GM18868 (cell line): ENCODE measurements at regions not wholly inside any gene's neighbourhood (a gene's known extent, or its start where the extent isn't known, plus 50 kb on each side); places are given as distances from the start of the nearest gene placed in this dataset.

Experiments used
- ATAC-seq: cut with Tn5 transposase; IDR thresholded peaks from one replicate; pipeline ENCODE4 v1.9.1; 2021; ENCODE audit warnings: mild to moderate bottlenecking, moderate library complexity; ENCODE audit not compliant: unreplicated experiment

DNA sequence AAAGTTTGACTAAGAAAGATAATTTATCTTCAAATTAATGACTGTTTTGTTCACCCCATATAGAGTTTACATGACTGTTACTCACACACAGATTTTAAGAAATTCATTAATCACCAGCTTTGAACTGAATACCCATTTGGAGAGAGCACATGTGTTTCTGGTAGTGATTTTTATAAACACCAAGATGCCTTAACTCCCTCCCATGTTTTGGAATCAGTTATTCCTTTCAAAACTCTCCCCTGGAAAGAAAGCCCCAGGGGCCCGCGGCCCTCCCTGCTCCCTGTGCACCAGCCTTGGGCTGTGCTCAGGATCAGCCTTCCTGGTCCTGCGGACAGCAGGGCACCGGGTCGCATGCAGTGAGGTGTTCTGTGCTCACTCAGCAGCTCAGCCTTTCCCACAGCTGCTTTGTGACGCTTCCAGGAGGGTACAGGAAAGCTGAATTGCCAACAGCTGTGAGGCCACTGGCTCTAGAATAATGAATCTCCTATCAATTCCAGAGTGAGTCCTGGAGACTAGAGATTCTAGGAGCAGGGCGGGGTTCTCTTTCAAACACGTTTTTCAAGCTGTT, 483.2 kb downstream of the EFNB2 start:
- no peak for ATAC-seq

DNA sequence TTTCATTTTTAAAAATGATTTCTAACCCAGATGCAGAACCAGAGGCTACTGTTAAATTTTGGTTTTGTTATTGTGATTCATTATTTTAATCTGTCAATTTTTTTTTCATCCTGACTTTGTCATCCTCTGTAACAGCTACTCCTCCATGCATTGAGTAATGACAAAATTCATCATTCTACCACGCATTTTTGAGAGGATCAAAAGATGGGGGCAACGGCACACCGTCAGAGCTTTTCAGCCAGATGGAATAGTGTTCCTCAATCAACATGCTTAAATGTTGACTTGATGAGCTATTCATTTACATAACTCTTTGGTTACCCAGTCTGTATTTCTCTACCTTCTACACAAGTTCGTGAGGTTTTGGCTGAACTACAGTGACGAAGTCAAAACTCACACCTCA, 486.3 kb downstream of the EFNB2 start:
- ATAC-seq, result no peak

DNA sequence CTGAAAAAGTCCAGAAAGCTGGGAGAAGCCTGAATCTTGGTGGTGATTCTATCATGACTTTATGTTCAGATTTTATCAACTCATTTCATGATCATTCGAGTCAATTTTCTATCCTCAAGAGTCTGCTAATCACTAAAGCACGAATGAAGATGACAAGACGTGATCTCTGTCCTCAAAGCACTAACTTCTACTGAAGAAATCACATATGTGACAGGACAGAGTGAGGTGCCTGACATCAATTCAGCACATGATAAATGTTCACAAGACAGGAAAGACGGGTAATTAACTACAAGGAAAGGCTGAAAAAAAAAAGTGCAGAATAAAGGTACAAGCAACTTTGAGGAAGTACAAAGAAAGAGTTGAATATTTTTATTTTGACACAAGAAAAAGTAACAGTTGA, 487.1 kb downstream of the EFNB2 start:
- ATAC-seq, result no peak

DNA sequence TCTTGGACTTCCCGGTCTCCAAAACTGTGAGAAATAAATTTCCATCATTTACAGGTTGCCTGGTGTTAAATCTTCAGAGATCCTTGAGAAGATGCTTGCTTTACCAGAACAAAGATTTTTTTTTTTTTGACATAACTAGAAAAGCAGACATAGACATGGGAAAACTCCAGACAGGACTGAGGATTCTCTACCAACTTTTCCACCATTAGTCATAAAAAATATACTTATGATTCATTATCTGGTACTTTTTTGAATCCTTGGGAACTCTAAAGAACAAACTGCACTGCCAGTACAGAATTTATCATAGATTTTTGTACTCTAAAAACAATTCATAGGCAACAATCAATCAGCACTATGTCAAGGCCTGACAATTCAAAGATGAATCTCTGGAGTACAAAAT, 487.6 kb downstream of the EFNB2 start:
- ATAC-seq, result no peak

DNA sequence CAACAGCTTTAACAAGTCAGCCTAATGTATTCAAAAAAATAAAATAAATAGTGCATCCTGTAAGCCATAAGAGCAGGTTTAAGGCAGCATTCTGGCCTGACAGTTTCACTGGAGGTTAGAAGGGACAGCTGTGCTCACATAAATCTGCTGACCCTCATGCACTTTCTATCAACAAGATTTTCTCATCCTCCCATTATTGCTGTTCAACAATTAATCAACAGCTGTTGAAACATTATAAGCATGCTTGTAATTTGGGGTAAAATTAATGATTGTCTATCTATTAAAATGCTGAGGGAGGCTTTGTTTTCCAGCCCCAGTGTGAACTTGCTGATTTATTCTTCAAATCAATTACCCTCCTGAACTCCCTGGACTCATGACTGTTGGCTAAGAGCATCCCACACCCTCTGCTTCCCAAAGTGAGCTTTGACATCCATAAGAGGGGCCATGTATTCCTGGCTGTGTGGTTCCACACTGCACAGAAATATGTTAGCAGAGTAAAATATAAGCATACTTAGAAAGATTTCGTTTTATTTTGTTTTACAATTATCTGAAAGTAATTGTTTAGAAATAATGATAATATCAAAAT, 492.4 kb downstream of the EFNB2 start:
- ATAC-seq, result no peak

DNA sequence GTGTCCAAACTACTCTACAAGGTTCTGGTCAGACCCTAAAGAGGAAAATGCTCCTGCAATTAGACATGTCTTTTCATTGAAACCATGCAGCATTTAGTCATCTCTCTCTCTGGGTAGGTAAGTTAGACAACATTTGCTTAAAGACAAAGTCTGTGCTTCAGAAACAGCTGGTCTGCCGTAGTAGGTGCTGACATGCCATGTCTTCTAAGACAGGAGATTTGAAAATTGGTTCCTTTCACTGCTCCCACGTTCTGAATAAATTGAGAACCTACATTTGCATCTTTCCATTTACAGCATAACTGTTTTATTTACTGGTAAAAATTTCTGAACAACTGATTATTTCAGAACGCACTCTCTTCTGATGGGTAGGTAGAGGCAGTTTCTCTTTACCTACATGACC, 494.0 kb downstream of the EFNB2 start:
- no peak for ATAC-seq

DNA sequence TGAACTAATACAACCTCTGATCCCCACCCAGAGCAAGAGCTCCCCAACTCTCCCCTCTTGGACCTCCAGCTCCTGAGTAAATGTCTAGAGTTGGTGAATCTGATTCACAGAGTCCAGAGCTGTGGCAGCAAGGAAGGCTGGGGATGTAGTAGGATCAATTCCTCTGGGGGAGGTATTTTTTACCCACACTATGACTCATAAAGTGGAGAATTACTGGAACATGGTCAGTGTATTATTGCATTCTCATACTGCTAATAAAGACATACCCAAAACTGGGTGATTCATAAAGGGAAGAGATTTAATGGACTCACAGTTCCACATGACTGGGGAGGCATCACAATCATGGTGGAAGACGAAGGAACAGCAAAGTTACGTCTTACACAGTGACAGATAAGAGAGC, 496.7 kb downstream of the EFNB2 start:
- no peak for ATAC-seq

DNA sequence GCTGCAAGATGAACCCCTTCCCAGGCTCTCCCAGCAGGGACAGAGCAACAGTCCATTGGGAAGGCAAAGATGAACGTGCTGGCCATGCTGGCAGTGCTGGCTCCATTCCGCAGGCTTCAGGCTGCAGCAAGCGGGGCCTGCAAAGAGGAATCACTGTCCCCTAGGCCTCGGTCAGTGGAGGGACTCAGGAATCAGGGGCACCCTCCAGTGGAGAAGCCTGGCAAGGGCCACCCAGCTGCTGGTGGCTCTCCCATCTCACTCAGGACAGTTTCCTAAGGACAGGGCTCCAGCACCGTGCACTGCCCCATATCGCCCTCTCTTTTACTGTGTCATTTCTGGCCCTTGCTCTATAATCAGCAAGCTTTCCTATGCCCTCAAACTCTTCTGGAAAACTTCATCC, 498.6 kb downstream of the EFNB2 start:
- no peak for ATAC-seq

DNA sequence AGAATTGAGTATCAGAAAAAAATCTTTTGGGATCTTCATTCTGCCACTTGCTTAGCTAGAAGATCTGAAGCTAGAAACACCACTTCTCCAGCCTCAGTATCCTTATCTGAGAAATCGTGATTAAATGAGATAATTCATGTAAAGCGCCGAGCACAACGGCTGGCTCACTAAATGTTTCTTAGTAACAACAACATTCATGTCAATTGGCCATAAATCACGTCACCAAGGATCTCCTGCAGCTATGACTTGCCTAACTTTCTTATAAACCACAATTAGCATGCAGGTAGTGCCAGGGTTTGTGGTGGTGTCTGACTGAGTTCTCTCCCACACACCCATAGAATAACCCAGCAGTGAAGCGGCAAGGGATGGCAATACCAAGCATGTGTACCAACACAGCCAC, 501.3 kb downstream of the EFNB2 start:
- no peak for ATAC-seq

DNA sequence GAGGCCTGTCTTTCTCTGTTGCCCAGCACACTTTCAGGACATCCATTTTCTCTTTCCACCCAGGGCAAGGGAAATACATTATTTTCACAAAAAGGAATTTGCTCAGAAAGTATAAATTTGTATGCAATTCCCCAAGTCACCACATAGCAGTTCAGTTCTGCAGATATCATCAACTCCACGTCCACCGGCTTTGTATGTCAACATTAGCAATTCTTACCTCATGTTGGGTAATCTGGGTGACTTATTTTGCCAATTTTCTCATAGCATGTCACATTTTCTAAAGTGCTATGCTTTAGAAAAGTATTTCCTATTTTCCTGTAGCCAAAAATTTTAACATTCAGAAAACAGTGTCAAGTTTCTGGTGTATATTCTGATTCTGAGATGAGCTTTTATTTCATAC, 501.8 kb downstream of the EFNB2 start:
- no peak for ATAC-seq

DNA sequence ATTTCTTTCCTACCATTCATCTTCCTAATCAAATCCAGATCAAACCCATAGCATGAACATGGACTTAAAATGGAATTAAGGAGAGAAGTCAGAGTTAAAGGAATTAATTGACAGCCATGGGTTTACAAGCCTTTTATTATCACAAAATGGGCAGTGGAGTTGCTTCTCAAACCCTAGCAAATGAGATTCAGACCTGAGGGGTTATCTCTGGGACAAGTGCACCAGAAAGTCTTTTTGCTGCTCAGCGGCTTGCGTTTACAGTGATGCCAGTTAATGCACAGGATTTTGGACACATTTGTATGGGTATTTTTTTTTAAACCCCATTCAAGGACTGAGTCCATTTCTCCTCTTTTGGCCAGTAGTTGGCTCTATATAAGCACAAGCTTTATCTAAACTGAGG, 503.0 kb downstream of the EFNB2 start:
- ATAC-seq, result no peak

DNA sequence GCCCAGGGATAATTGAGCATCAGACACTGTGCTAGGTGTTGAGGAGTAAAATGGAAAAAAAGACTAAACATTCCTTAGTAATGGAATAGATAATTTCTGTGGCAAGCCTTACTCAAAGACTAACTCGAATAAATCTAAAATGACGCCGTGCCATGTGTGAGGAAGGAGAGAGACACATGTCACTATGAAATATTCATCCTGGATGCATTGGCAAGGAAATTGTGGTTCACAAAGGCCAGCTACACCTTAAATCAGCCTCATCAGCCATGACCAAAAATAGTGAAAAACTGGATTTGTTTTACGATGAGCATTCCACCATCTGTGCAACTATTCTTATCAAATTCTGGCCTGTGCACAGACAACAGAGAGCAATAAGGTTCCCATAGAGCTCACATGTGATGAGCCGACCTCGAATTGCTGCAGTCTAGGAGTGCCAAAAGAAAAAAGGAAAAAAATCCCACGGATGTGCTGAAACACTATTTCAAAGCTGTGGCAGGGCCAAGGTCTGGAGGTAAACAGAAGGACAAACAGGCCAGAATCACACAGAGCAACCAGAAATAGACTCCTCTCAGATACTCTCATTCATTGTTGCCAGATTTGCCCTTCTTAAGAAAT, 505.7 kb downstream of the EFNB2 start:
- ATAC-seq, result no peak

DNA sequence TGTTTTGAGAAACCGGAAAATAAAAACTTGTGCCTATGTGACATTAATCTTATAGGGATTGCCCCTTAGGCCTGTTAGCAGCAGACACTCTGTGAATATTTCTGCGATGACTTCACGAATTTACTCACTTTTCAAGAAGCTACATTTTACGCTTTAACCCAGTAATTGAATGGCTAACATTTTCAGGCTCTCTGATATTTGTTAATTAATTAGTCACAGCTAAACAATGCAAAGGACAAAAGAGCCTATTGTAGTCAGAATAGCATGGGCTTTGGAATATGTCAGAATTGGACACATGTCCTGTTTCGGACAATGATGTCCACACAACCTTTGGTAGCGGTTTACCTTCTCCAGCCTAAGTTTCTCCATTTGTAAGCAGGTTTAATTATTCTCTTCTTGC, 506.6 kb downstream of the EFNB2 start:
- no peak for ATAC-seq

DNA sequence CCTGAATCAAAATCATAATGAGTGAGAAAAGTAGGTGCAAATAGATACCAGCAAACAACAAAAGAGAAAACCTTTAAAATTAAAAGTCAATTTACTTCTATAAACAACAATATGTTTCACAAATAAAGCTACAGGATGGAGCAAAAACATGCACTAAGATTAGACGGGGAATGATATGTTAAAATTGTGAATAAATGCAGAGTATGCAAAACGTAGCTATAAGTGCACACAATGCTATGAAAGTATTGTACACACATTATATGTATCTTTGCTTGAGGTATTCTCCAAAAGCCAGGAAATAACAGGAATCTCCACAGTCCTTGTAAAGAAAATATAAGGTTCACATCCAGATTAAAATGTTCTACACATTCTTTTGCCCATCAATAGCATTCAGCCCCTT, 523.9 kb downstream of the EFNB2 start:
- no peak for ATAC-seq

DNA sequence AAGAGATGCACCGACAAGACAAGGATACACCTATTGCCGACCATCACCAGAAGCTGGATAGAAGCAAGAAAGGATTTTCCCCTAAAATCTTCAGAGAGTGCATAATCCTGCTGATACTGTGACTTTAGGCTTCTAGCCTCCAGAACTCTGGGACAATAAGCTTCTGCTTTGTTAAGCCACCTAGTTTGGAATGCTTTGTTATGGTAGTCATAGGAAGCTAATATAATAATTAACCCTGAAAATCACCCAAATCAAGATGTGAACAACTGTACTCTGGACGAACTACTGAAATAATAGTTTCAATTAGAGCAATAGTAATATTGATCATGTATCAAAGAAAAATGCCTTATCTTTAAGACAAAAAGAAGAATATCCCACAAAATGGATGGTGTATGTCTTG, 524.6 kb downstream of the EFNB2 start:
- ATAC-seq, result no peak

DNA sequence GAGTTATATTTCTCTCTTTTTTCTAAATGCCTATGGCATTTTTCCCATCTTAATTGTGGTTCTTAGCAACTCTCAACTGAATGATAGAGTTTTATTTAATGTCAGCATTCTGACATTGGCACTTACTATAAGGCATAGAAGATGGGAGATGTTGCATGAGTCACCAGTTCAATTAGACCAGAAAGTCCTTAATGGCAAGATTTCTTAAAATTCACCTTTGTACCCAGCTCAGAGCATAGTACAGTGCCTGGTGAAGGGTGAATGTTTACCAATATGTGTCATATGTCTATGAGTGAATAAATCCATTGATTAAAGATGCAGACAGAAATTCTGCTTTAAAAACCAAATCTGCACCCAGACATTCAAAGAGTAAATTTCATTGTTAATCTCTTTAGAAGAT, 526.9 kb downstream of the EFNB2 start:
- ATAC-seq, result no peak

DNA sequence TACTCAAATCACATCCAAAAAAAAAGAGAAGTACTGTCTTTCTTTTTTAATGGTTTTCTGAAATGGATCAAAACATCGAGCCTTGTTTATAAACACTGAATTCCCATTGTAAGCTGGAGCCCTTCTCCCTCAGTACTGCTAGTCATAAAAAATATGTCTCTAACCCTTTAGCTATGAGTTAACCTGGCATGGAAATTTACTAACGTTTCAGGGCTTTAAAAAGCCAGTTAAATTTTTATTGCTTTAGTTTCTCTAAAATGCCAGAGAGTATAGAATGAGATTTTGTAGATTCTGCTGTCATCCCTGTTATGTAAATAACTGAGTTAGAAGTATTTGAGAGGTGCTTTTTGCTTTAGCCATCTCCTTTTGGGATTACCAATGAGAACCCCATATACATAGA, 528.3 kb downstream of the EFNB2 start:
- ATAC-seq, result no peak

DNA sequence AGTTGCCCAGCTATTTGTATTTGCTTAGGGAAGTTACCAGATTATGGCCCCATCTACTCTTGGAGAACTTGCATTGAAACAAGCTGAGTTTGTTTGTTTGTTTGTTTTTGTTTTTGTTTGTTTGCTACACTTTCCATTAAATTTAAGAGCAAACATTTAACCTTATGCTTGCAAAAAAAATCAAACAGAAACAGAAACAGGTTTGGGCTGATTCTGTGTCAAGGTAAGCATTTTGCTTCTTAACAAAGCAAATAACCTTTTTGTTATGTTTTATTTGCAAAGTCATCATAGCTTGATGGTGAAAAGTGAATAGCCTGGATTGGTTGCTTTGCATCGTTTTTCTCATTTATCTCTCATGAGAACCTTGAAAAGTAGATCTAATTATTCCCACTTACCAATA, 531.8 kb downstream of the EFNB2 start:
- ATAC-seq, result no peak

DNA sequence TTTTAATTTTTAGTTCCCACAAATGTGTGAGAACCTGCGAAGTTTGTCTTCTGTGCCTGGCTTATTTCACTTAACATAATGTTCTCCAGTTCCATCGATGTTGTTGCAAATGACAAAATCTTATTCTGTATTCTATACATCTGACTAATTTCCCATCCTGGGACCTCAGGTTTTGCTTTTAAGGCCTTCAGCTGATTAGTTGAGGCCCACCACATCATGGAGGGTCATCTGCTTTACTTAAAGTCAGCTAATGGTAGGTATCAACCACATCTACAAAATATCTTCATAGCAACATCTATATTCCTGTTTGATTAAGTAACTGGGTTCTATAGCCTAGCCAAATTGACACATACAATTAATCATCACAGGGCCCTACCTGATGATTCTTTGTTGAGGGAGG, 534.0 kb downstream of the EFNB2 start:
- no peak for ATAC-seq

DNA sequence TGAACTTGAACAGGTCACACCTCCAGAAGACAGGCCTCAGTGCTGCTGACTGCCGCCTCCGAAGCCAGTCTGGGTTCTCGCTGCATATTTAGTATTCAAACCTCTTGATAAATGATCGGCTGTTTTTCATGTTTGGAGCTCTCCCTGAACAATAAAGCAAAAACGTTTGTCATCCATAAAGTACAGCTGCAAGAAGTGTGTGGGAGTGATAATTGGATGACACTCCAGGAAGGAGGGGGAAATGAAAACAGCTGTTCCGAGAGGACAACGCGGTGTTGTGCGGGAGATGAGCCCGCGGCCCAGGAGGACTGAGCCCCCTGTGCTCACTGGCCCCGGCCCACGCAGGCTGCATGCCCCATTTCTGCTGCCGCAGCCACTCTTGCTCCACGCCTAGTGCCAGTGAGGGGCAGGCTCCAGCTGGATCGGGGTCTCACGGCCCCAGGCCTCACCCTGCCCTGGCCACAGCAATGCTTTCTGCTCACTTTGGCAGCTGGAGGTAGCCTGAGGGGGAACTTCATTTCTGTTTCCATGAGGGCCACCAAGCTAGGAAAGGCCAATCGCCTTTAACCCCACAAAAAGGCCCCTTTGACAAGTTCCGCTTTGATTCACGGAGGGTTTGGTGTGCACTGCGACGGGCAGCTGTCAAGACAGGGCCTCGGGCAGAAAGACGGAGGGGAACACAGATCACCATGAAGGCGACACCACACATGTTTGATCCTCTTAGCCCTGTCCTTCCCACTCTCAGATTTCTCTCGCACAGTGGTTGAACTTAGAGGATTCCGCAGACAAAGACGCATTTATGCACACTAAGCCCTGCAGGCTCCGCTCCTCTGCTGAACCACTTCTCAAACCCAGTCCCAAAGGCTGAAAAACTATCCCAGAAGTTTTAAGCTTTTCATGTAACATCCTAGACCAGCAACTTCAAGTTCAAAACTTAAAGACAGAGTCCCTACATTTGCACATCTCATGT, 537.6 kb downstream of the EFNB2 start:
- ATAC-seq, result no peak

DNA sequence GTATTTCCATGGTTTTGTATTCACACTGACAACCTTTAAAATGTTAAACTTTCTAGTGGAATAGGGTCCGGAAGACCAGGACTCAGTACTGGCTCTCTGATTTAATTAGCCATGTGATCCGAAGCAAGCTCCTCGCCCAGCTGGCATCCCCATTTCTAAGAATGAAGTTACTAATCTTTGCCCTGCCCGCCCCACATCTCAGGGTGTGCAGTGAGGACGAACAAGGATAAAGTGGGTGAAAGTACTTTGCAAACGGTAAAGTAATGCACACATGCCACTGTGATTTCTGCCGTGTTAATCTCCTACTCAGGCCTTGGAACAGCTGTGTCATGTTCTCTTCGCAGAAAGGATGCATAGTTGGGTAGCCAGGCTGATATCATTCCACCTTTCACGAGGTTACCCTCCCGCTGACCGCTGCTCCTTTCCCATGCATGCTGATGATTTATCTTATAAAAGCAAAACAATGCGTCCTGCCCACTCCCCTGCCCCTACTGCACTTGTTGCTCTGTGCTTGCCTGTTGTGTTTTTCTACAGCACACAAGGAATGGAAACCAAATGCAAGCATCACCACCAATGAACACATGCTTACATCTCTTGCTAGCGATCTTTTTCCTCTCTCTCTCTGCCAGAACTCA, 539.0 kb downstream of the EFNB2 start:
- ATAC-seq, result no peak
